GM18861 (cell line): ENCODE measurements at regions not wholly inside any gene's neighbourhood (a gene's known extent, or its start where the extent isn't known, plus 50 kb on each side); places are given as distances from the start of the nearest gene placed in this dataset.

ENCODE experiments used
- ATAC-seq: cut with Tn5 transposase; IDR thresholded peaks from one replicate; pipeline ENCODE4 v1.9.1; 2021; ENCODE audit not compliant: unreplicated experiment

GRCh38 chr3:99458013-99458412 lies 180.4 kb upstream of the COL8A1 start:
- ATAC-seq = no peak

GRCh38 chr3:99442599-99442998 lies 195.8 kb upstream of the COL8A1 start:
- no peak for ATAC-seq

GRCh38 chr3:99439892-99440291 lies 198.5 kb upstream of the COL8A1 start:
- ATAC-seq = no peak

GRCh38 chr3:99434190-99434589 lies 204.2 kb upstream of the COL8A1 start:
- no peak for ATAC-seq

GRCh38 chr3:99430348-99431134 lies 207.9 kb upstream of the COL8A1 start:
- ATAC-seq = peak; percentile 70

DNA sequence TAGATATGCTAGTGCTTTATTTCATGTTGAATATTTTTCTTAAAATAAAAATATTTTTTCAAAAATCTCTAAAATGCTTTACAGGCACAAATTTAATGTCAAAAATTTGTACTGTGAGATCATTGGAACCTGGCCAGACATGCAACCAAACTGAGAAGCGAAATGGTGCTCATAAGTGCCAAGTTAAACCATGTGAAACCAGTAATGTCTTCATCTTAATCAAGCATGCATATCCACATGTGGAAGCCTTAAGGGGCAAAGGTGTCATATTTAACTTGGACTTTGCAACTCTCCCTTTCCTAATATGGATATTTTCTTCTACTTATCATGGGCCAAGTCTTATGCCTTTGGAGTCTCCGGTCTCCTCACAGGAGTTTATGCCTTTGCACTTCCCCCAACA lies 208.9 kb upstream of the COL8A1 start:
- ATAC-seq = no peak

- no peak for ATAC-seq
These were observed 212.5 kb upstream of the COL8A1 start for GRCh38 chr3:99425930-99426329.

DNA sequence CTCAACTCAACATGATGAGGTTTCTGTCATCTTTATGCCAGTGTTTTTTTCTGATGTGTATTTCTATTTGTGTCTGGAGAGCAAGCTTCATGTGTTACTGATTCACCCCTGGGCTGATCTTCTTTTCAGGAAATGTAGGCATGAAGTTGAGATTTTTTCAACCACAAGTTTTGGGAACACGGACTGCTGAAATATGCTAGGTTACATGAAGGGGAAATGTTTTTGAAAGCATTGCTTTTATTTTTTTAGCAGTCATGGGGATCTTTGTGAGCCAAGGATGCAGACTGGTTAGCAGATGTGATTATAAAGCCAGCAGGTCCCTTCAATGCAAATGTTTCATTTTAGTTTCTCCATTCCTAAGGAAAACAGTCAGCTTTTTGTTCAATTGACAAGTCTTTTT lies 219.3 kb upstream of the COL8A1 start:
- no peak for ATAC-seq

GRCh38 chr3:99418709-99419108 lies 219.7 kb upstream of the COL8A1 start:
- ATAC-seq = peak; percentile 72

DNA sequence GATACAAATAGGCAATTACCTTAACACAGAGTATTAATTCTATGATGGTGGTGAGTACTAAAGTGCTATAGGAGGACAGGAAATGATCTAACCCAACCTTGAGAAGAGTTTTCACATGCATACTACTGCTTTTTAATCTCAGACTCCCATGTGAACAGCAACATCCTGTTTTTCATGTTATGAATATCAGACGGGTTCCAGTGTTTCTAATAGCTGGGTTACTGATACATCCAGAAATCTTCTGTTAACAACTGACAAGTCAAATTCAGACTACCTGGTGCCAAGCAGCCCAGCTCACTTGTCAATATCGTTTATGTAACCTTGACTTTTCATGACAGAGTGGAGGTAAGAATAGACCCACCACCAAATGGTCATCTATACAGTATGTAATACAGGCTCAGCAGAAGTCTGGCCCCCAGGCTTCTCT lies 220.2 kb upstream of the COL8A1 start:
- ATAC-seq = peak; percentile 67

- ATAC-seq = no peak
These were observed 224.9 kb upstream of the COL8A1 start for GRCh38 chr3:99413504-99413903.

GRCh38 chr3:99410789-99411311 lies 227.5 kb upstream of the COL8A1 start:
- ATAC-seq = no peak

GRCh38 chr3:99409961-99410360 lies 228.4 kb upstream of the COL8A1 start:
- ATAC-seq = no peak

DNA sequence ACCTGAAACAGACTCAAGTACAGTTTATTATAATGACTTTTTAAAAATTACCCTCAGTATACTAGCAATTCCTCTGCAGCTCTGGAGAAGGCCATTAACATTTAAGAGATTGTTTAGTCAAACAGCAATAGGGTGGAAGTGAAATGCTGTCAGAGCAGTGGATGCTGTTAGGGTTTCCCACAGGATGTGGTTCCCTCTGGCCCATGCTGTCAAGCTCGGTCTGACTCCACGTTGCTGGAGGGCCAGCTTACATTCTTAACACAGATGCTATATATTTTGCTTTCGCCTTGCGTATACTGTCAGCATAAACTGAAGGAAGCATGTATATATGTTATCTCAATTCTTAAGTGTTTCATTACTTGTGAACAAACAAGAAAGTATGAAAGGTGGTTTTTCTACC lies 231.1 kb upstream of the COL8A1 start:
- ATAC-seq = peak; percentile 43

- no peak for ATAC-seq
These were observed 235.6 kb upstream of the COL8A1 start for GRCh38 chr3:99402755-99403154.

GRCh38 chr3:99400352-99400751 lies 238.0 kb upstream of the COL8A1 start:
- no peak for ATAC-seq

DNA sequence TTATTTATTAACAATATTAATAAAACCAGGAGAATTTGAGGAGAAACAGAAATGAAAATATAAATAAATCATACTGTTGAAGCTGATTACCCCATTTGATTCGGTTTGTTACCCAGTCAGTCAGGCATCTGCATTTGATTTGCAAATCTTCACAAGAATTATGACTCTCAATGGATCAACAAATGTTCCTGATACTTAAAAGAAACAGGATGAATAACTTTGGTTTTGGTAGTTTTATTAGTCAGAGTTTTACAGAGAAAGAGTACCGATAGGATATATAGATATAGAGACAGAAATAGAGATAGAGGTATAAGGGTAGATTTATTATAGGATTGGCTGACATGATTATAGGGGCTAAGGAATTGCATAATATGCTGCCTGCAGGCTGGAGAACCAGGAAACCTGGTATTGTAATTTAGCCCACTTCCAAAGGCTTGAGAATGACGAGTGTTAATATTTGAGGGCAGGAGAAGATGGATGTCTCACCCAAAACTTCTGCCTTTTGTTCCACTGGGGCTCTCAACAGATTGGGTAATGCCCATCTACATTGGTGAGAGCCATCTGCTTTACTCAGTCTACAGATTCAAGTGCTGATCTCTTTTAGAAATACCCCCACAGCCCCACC lies 241.6 kb upstream of the COL8A1 start:
- no peak for ATAC-seq

DNA sequence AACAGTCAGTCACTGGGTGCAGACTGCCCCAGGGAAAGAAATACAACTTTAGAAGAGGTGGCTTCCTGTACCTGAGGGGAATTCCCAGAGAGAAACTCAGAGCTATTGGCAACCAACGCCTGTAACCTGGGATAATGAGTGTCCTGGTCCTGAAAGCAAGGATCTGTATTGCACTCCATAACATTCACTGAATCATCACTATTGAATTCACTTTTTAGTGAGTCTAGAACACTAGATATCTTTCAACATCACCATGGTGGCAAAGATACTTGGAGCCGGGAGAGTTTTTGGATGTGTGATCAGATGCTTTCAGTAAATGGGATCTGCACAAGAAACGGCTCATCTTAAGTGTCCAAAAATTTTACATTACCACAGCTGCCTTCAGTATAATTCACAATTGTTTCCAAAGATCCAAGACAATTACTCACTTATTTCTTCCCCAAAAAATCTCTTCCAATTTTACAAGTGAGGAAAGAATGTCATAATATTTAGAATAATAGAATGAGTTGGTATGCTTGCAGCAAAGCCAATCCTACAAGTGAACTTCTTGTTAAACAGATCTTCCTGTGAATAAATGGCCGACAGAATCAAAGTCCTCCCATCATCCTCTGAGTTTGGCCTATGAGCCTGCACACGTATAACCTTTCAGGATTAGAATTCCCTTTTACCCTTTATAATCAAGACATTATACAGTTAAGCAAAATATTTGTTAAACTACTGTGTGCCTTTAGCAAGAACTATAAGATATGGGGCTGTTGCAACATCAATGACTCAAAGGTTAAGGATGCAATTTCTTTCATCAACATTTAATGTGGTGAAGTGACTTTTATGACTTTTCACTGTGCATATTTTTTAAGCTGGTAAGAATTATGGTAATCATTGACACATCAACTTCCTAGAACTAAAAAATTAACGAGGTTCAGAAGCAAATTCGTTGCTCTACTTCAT lies 243.3 kb upstream of the COL8A1 start:
- ATAC-seq = no peak

DNA sequence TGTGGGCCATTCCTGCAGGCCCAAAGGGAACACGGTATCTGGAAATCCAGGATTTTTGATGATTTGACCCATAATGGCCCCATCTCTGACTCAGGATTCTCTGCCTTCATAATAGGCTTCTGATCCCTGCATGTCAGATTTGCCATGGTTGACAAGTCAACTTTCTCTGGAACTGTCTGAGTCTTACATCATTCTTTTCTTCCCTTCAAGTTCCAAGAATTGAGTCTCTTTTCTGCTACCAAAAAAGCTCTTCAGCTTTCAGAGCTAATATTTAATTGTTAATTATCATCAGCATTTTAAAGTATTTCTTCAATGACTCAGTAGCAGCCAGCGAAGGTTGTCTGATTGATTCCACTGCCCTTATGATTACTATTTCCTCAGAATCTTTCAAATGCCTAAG lies 244.4 kb upstream of the COL8A1 start:
- ATAC-seq = no peak

- no peak for ATAC-seq
These were observed 249.6 kb upstream of the COL8A1 start for GRCh38 chr3:99388780-99389179.

DNA sequence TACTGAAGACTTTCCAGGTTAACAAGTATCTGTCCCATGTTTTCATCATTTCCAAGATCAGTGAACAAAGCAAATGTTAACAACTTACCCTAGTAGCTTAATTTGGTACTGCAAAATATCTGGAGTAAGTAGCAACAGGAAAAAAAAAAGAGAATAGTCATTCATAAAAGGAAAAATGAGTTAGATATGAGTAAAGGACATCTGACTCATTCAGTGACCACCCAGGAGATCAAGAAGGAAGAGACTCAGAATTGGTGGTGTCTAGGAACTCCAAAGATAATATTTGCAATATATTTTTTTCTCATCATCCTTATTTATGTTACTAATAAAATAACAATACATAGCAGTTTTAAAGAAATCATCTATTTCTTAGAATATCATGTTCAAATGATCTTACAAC lies 253.8 kb upstream of the COL8A1 start:
- no peak for ATAC-seq
